ENCODE measurements at regions not wholly inside any gene's neighbourhood (a gene's known extent, or its start where the extent isn't known, plus 50 kb on each side); places are given as distances from the start of the nearest gene placed in this dataset.
"Not testable (repeated sequence)": the region's sequence is repeated elsewhere in the genome, so short reads cannot be mapped to it uniquely, and the experiment has no call there.

DNA sequence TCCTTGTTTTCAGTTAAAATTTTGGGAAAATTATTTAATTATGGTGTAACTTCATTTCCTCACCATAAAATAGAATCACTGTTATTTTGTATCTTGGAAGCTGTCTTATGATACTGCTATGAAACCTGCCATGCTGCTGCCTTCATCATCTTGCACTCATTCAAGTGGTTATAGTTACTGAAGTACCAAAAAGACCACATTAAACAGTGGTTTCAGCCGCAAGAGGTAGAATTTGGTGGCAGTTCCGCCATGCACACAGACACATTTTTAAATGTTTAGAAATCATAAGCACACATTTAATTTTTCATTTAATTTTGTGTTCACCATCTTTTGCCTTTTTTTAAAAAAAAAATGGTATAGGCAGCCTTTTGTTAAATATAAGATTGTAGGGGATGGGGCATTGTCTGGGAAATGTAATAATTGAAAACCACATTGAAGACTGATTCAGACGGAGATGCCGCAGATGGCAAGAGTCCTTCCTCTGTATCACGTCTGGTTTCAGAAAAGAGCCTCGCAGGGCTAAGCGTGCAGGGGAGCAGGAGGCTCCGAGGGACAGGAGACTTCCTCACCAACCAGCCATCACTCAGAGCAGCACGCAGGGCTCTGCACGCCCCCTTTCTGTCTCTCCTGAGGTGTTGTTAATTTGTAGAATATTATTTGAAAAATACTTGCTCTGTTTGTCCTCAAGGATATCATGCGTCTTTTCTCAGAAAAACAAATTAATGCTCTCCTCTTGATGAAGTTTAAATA is 115.2 kb upstream of the PELI2 start:
- no peak for DNase-seq

DNA sequence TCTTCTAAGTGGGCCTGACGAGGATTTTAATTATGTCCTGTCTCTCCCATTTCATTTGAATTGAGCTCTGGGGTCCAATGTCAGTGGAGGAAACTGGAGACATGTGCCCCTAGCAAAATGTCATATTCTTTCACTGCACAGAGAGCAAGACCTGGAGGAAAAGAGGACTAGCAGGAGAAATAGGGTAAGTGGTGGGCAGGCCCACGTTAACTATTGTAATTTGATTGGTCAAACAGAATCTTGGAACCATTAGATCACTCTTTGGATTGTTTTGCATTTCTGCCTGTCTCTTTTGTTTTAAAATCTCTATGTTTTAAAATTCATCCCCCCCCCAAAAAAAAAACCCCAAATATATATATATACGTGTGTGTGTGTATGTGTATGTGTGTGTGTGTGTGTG is 113.9 kb upstream of the PELI2 start:
- DNase-seq = no peak

GRCh38 chr14:56004786-56005185 is 113.4 kb upstream of the PELI2 start:
- DNase-seq = no peak

DNA sequence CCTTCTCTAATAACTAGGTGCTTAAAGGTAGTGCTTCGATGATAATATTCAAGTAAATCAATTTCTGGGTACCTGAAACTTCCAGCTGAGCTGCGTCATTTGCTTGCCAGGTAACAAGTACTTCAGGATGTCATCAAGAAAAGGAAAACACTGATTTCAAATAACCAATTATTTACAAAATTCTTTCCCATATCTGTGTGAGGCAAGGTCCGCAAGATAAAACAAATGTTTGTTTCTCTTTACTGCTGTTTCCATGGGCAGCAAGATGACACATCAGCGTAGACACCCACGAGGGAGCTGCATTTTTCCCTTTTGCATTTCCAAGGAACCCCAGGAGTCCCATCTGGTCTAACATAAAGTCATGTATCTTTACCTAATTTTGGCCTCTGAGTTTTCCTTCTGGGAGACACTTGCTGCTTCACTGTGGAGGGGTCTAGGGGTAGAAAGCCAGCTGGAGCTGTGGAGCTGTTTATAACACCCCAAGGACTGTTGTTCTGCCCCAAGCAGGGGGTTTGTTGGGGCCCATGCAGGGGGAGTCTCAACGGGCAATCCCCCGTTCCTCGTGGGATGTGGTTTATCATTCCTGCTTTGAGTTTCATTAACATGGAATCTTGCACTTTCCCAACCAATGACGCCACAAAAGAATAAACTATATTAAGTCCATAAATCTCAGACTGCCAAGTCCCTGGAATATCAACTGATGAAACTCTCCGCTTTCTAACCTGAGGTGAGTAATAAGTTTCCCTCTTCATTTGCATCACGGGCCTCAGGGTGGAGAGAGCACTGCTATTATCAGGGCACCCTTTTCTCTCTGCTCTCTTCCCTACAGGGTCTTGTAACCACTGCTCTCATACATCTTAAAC is 112.8 kb upstream of the PELI2 start:
- no peak for DNase-seq

DNA sequence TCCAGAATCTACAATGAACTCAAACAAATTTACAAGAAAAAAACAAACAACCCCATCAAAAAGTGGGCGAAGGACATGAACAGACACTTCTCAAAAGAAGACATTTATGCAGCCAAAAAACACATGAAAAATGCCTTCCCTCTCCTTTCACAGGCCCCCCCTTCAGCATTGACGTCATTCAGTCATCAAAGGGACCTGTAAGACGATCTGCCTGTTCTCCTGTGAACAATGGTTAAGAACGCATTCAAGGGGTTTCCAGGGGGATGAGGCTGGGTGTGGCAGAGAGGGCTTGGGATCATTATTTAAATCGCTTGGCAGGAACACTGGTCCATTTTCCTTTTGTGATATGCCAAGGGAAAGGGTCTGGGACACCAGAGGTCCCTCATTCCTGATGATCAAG is 110.7 kb upstream of the PELI2 start:
- not testable (repeated sequence) for DNase-seq

DNA sequence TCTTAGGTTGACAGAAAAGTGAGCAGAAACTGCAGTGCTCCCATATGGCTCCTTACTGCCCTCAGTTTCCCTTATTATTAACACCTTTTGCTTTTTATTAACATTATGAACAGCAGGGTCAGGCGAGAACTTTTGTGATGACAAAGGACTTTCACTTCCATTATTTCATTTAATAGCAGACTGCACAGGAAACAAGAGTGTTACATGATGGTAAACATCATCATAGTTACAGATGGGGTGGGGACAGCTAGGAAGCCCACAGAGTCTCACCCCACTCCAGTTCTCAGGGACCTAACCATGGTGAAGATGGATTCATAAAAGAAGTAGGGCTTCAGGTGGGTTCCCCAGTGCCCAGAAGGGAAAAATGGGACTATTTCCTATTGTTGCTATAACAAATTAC is 110.1 kb upstream of the PELI2 start:
- no peak for DNase-seq

- DNase-seq = not testable (repeated sequence)
Measured at GRCh38 chr14:56008661-56009060, 109.5 kb upstream of the PELI2 start.

DNA sequence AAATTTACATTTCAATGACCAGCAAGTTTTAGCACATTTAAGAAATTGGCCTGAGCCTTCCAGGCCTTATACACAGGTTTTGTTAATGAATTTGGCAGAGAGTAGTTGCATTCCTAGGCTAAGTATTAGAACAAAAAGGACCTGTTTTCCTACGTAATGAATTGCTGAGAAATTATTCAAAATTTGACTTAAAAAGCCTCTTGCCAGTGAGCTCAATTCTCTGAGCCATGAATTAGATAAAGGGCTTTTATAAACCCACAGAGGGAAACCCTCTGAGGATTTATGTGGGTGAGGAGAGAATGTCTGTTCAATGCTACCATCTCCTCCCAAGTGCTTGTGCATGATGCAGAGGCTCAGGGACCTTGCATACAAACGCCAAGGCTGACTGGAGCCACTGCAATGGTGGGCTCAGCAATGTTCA is 94.5 kb upstream of the PELI2 start:
- DNase-seq = no peak

DNA sequence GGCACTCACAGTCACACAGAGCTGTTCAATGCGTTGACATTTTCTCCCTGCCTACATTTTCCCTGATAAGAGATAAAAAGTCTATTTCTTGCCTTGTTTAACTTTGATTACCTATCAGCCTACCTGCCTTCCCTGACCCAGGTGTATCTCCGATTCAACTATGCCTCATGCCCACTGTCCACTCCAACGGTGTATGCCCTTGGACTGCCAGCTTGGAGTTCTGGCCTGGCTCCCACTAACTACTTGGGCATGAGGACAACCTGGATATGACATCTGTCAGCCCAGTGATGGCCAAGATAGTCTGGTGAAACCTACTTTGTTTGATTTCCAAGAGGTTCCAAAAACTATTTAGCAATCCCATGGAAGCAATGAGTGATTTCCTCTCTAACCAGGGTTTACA is 93.0 kb upstream of the PELI2 start:
- DNase-seq = no peak

DNA sequence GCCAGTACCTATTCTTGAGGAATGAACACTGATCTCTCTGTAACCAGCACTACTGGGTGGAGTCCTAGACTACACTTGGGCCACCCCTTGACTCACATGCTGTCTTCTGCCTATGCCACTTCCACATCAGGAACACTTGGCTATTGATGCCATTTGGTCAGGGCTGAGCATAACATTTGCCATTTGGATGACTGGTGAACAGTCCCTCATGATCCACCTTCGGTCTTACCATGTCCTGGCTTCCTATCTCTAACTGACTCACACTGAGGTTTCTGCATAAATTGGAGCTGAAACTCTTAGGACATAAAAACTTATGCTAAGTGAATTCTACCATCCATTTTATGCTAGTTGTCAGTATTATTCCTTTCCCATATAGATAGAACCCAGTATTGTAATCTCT is 91.7 kb upstream of the PELI2 start:
- DNase-seq = no peak

GRCh38 chr14:56027421-56027820 is 90.8 kb upstream of the PELI2 start:
- no peak for DNase-seq

GRCh38 chr14:56027916-56028712 is 90.1 kb upstream of the PELI2 start:
- DNase-seq = no peak

- DNase-seq = no peak
Measured at GRCh38 chr14:56036353-56036752, 81.9 kb upstream of the PELI2 start.

DNA sequence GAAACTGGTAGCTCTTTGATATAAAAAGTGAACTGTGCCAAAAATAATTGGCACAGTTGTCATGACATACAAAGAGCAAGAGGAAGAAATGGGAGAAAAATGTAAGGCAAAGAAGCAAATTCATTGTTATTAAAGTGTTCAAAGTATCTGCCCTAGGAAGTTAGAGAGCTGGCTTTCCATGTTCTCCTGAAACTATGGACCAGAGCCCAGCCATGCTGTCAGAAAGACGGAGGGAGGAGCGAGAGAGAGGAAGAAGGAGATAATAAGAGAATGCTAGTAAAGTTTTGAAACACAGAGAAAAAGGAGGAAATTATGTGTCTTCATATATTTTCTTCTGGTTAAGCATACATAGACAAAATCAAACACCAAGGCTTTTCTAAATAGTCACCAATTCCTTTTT is 78.1 kb upstream of the PELI2 start:
- DNase-seq = no peak

GRCh38 chr14:56044196-56044595 is 74.0 kb upstream of the PELI2 start:
- no peak for DNase-seq

DNA sequence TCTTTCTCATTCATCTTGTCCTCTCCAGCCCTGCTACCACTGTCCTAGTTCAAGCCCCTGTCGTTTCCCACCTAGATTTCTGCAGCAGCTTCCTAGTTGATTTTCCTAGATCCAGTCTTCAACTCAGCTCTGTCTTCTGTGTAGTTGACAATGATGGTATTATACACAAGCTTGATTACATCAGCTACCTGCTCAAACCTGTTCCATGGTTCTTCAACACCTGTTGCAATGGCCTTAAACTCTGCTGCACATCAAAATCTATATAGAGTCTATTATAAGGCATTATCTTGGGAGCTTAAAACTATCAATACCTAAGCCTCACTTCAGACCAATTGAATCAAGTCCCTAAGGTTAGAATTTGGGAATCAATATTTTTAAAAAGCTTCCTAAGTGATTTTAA is 71.7 kb upstream of the PELI2 start:
- no peak for DNase-seq

- DNase-seq = no peak
Measured at GRCh38 chr14:56046996-56047395, 71.2 kb upstream of the PELI2 start.

GRCh38 chr14:56049536-56049935 is 68.7 kb upstream of the PELI2 start:
- no peak for DNase-seq

- DNase-seq = no peak
Measured at GRCh38 chr14:56055511-56055910, 62.7 kb upstream of the PELI2 start.

- DNase-seq = no peak
Measured at GRCh38 chr14:56056031-56056430, 62.2 kb upstream of the PELI2 start.

DNA sequence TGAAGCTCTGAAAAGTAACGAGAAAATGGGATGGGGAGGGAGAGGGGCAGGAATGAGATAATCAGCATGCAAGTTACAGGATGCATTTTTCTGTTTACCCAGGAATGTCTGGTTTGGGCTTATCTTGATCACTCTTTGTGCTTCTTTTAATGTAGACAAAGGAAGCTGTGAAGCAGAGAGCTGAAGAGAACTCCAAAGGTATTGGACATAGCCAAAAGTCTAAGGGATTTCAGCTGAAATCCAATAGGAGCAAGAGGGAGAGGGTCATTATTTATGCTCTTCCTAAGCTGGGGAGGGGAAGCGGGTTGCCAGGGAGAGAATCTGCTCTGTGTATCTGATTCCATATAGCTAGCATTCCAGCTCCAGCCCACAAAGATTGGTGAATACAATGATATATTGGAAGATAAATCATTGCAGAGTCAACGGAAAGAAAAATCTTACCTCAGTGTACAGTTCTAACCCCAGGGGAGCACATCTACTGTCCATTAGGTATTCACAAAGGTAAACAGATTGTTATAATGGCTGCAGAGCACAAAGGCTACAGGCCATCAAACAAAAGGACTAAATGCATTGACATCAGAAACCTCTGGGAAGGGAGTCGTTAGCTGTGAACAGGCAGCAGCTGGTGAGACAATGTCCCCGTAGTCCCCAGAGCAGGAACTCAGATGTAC is 61.0 kb upstream of the PELI2 start:
- DNase-seq = peak; percentile 79

DNA sequence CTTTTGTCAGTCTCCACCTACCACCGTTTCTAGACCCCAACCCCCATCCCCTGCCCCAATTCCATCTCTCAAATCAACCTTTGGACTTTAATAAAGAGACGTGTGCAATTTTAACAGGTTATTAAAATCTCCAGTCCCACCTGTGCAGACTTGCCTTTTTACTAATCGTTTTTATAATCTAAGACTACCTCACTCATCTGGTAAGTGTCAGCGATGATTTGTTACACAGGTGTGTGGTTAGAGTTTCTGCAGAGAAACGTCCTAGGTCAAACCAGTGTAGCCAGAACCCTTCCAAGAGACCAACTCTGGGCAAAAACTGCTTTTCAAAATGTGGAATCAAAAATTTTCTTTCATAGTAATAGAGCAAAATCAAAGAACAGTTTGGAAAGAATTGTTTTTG is 60.4 kb upstream of the PELI2 start:
- peak; percentile 79 for DNase-seq

DNA sequence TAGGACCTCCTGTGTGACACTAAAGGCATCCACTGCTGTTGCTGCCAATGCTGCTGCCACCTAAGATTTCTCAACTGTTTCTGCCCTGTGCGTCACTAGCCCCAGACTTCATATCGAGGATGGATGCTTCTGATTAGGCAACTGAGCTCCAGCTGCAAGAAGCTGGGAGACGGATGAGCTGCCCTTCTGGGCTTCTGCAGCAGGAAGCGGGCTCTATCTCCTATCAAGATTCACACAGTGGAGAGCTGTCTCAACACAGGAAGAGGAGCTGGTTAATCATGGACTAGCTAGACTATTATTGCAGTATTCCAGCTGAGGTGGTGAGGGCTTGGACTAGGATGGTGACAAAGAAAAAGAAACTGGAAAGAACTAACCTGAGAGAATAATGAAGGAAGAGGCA is 59.2 kb upstream of the PELI2 start:
- no peak for DNase-seq
